Smooth muscle cell (in vitro differentiated cells): ENCODE measurements at regions not wholly inside any gene's neighbourhood (a gene's known extent, or its start where the extent isn't known, plus 50 kb on each side); places are given as distances from the start of the nearest gene placed in this dataset.

Experiments used
- DNase-seq: peaks from one replicate; lab custom pipeline; 2025; ENCODE audit not compliant: unreplicated experiment; lab: John Stamatoyannopoulos, UW
- H2AFZ ChIP-seq: fragments of 200-600 bp; sonication (generic); 2 replicates; pipeline ENCODE4 v1.6.0; 2016; ENCODE audit warnings: antibody characterized with exemption, low read depth, mild to moderate bottlenecking
- H3F3A ChIP-seq: fragments of 200-600 bp; sonication (generic); 2 replicates; pipeline ENCODE4 v1.6.0; 2017; ENCODE audit warnings: antibody characterized with exemption, low read depth
- H3K27ac ChIP-seq: fragments of 200-600 bp; sonication (generic); 2 replicates; pipeline ENCODE4 v1.5.1; 2016; ENCODE audit warnings: low read depth, mild to moderate bottlenecking
- H3K27me3 ChIP-seq: fragments of 200-600 bp; sonication (generic); 2 replicates; pipeline ENCODE4 v1.6.1; 2016; ENCODE audit warnings: low read depth, mild to moderate bottlenecking
- H3K36me3 ChIP-seq: fragments of 200-600 bp; sonication (generic); 2 replicates; pipeline ENCODE4 v1.5.1; 2016; ENCODE audit warnings: low read depth
- H3K4me1 ChIP-seq: fragments of 200-600 bp; sonication (generic); 2 replicates; pipeline ENCODE4 v1.5.1; 2016; ENCODE audit warnings: low read depth
- H3K4me2 ChIP-seq: fragments of 200-600 bp; sonication (generic); 2 replicates; pipeline ENCODE4 v1.6.0; 2016; ENCODE audit warnings: mild to moderate bottlenecking
- H3K4me3 ChIP-seq: fragments of 200-600 bp; sonication (generic); 2 replicates; pipeline ENCODE4 v1.5.1; 2016; ENCODE audit warnings: mild to moderate bottlenecking
- H3K79me2 ChIP-seq: fragments of 200-600 bp; sonication (generic); 2 replicates; pipeline ENCODE4 v1.6.0; 2016; ENCODE audit warnings: low read depth, mild to moderate bottlenecking
- H3K9ac ChIP-seq: fragments of 200-600 bp; sonication (generic); 2 replicates; pipeline ENCODE4 v1.6.0; 2016; ENCODE audit warnings: low read depth
- H3K9me3 ChIP-seq: fragments of 200-600 bp; sonication (generic); replicated peaks from 2 replicates; pipeline ENCODE4 v1.5.1; 2016; ENCODE audit warnings: low read depth
- H4K20me1 ChIP-seq: fragments of 200-600 bp; sonication (generic); 2 replicates; pipeline ENCODE4 v1.6.0; 2016; ENCODE audit warnings: low read depth
- CTCF ChIP-seq: fragments of 200-600 bp; sonication (generic); IDR thresholded peaks from 2 replicates; pipeline ENCODE4 v1.5.1; 2017; ENCODE audit warnings: borderline replicate concordance, mild to moderate bottlenecking, antibody characterized with exemption; ENCODE audit not compliant: insufficient read depth, poor library complexity, severe bottlenecking
- WGBS: methylation state at CpG from one replicate; pipeline ENCODE4 v1.1.7; 2016; ENCODE audit warnings: low lambda C conversion rate; 5-methylcytosine and 5-hydroxymethylcytosine counted together

DNA sequence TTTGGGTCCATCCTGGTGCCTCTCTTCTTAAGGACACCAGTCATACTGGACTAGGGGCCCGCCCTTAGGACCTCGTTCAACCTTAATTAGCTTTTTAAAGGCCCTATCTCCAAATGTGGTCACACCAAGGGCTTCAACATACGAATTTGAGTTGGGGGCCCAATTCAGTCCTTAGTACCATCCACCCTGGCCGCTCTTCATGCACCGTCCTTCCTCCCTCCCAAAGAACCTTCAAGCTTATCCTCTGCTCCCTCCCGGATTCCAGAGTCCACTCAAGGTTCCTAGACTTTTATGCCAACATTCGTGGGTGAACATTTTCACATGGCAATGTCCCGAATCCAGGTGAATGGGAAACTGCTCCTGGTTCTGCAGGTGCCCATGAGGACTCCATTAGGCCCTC is 201.3 kb upstream of the IGF1R start:
- Histone ChIP-seq H3K4me1 (peaks cover 16% of the 10 kb centered on the region), H3K9ac (no peak overlapping the region), H3K4me2 (no peak overlapping the region), H3F3A (no peaks in the 10 kb centered on the region), H3K27me3 (no peaks in the 10 kb centered on the region), H3K36me3 (no peaks in the 10 kb centered on the region), H4K20me1 (no peaks in the 10 kb centered on the region), H2AFZ (no peak overlapping the region), H3K4me3 (no peak overlapping the region), H3K9me3 (no peaks in the 10 kb centered on the region), H3K27ac (no peak overlapping the region), H3K79me2 (no peaks in the 10 kb centered on the region)
- WGBS = 79% methylated on average over 8 of the region's 8 CpGs
- no peak for DNase-seq
- TF ChIP-seq CTCF = no peak

DNA sequence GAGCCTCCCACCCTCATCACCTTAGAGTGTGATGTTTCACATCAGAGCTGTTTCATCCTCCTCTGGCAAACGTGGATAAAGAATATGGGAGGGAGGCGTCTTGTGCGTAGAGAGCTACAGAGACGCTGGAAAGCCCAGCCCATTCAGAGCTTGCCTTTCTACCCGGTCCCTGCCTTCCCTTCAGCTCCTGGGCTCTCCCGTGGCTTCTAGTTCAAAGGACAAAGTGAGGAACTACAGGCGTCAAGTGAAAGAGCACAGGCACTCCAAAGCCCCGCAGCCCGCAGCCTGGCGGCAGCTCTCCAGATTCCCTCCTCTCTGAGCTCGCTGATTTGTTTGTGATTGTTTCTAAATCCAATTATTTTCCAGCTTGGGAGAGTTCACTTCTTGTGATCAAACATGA is 197.1 kb upstream of the IGF1R start:
- H4K20me1 ChIP-seq = no peaks in the 10 kb centered on the region
- H3K79me2 ChIP-seq = no peaks in the 10 kb centered on the region
- no peaks in the 10 kb centered on the region for H3K9me3 ChIP-seq
- no peaks in the 10 kb centered on the region for H3K27me3 ChIP-seq
- no peak overlapping the region for H2AFZ ChIP-seq
- H3K9ac ChIP-seq = no peak overlapping the region
- H3K4me1 ChIP-seq = no peaks in the 10 kb centered on the region
- H3K4me2 ChIP-seq = no peak overlapping the region
- H3F3A ChIP-seq = no peaks in the 10 kb centered on the region
- H3K36me3 ChIP-seq = no peaks in the 10 kb centered on the region
- no peak for DNase-seq
- no peak overlapping the region for H3K27ac ChIP-seq
- WGBS = 68% methylated on average over 11 of the region's 11 CpGs
- no peak for TF ChIP-seq CTCF
- no peak overlapping the region for H3K4me3 ChIP-seq

DNA sequence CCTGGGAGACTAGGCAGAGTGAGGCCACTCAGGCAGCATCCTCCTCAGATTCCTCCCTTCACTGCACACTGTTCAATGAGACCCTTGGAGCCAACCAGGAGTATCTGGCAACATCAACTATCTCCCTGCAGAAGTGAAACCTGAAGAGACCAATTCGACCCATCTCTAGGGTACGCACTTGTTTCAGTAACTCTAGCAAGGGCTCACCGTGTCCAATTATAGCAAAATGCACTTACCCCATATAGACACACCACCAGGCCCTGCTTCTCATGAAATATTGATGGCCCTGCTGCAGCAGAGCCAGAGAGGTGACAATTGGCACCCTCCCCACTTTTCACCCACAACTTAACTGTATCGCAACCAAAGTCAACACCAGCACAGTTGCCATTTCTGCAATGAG is 196.1 kb upstream of the IGF1R start:
- 93% methylated on average over 4 of the region's 4 CpGs for WGBS
- no peaks in the 10 kb centered on the region for H3K9me3 ChIP-seq
- no peaks in the 10 kb centered on the region for H3K4me1 ChIP-seq

More for the DNA sequence above, 196.1 kb upstream of the IGF1R start:
- no peaks in the 10 kb centered on the region for H4K20me1 ChIP-seq
- no peak overlapping the region for H3K4me2 ChIP-seq
- H3K36me3 ChIP-seq = no peaks in the 10 kb centered on the region
- TF ChIP-seq CTCF = no peak
- H3K79me2 ChIP-seq = no peaks in the 10 kb centered on the region
- no peak overlapping the region for H3K27ac ChIP-seq
- H3F3A ChIP-seq = no peaks in the 10 kb centered on the region
- DNase-seq = no peak
- no peak overlapping the region for H3K4me3 ChIP-seq
- no peaks in the 10 kb centered on the region for H3K27me3 ChIP-seq
- no peak overlapping the region for H3K9ac ChIP-seq
- H2AFZ ChIP-seq = no peak overlapping the region
